ENCODE measurements at regions not wholly inside any gene's neighbourhood (a gene's known extent, or its start where the extent isn't known, plus 50 kb on each side); places are given as distances from the start of the nearest gene placed in this dataset.

DNA sequence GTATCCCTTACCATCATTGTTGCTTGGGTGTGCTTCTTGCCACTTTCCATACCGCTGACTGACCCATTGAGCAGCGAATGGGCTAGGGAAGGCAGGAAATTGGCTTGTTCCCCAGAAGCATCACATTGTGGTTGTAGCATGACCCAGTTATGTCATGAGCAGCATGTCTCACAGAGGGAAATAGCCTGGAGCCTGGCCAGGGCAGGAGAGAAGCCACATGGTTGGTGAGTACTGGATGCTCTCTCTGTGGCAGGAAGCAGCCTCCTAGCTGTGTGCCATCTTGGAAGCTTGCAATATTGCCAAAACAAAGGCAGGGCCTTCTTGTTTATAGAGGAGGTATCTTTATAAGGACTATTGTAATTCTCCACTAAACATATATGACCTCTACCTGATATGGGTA is 482.6 kb downstream of the PIK3C3 start:
- no peak for FAIRE-seq
- DNase-seq (ENCODE audit: extremely low spot score, insufficient read length, low read depth): no peak

DNA sequence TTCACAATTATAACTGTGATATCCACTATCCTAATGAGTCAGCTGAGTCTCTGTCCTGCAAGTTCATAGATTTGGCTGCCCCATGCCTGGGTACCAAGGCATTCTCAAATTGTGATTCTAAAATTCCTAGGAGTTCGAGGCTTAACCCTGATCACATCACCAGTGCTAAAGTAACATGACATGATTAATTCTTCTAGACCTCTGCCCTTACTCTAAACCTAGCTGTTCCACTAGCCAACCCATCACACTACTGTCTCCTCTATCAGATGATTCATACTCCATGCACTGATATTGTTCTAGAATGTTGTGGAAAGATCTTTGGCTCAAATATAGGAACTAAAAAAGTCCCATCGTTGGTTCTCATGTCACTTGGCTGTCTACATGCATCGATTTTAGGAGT is 487.6 kb downstream of the PIK3C3 start:
- FAIRE-seq: no peak

DNA sequence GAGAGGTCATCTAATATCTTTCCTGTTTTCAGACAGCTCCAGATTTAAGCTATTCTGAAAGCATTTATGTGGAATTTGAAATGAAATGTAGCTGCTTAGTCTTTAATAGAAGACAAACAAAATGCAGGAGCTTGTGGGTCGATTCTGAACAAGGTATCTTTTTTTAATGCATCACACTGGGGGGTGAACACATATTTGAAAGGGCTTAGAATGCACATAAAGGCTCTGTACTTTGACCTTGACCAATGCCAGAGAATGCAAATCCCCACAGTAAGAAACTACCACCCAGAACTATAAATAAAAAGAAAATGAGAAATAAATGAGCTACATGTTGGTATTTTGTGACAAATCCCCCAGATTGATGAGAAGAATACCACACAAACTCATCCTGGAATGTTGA is 489.3 kb downstream of the PIK3C3 start:
- no peak for FAIRE-seq
- no peak for DNase-seq (ENCODE audit: extremely low spot score, insufficient read length, low read depth)

More for the DNA sequence above, 487.6 kb downstream of the PIK3C3 start:
- DNase-seq (ENCODE audit: extremely low spot score, insufficient read length, low read depth): no peak

DNA sequence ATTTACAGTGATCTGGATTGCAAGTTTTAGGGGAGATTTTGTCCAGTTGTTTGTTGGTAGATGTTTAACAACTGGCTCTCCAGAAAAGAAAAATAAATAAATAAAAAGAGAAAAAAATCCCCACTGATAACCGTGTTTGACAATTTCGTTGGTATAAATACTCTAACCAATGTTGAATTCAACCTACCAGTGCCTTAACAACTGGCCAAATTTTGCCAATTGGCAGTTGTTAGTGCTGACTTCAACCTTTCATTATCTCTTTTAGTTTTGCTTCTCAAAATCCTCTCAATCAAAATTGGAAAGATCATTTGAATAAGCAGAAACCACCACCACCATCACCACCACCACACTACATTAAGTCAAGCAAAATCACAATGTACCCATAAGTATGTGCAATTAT is 490.3 kb downstream of the PIK3C3 start:
- no peak for DNase-seq (ENCODE audit: extremely low spot score, insufficient read length, low read depth)
- FAIRE-seq: no peak

DNA sequence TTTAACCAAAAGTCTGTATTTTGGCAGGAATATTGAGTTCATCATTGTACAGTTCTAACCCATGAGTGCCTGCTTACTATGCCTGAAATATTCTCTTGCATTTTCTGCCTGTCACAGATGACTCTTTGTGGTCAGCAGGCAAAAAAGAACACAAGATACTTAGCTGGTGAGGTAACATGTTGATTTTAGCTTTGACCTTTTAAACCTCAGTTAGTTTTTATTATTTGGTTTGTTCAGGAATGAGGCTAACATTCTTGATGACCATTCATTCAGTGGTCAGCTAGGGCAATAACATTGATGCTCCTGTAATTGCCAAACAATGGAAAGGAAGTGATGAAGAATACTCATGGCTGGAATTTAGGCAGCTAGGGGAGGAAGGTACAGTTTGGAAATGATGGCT is 491.2 kb downstream of the PIK3C3 start:
- FAIRE-seq (no peak), DNase-seq (ENCODE audit: extremely low spot score, insufficient read length, low read depth) (no peak)

DNA sequence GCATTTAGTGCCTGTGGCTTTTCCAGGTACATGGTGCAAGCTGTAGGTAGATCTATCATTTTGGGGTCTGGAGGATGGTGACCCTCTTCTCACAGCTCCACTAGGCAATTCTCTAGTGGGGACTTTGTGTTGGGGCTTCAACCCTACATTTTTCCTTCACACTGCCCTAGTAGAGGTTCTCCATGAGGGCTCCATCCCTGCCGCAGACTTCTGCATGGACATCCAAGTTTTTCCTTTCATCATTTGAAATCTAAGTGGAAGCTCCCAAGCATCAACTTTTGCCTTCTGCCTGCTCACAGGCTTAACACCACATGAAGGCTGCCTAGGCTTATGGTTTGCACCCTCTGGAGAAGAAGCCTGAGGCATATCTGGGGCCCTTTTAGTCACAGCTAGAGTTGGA is 492.7 kb downstream of the PIK3C3 start:
- DNase-seq (ENCODE audit: extremely low spot score, insufficient read length, low read depth) (no peak), FAIRE-seq (no peak)

DNA sequence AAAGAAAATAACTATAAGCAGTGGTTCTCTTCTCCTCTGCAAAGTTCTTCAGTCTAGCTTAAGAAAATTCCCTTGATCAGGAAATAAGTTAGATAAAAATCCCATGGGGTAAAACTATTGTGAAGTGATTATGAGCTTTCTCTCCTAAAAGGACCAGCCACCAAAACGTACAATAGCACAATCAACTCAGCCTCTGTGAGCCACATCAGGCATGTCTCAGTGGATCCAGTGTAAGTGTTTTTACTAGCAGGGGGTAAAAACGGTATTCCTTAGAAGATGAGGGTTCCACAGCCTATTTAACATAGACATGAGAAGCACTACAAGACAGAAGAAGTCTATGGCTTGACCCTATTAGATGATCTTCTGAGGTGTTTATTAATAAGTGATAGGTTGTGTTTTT is 503.2 kb downstream of the PIK3C3 start:
- DNase-seq (ENCODE audit: extremely low spot score, insufficient read length, low read depth): no peak
- no peak for FAIRE-seq

DNA sequence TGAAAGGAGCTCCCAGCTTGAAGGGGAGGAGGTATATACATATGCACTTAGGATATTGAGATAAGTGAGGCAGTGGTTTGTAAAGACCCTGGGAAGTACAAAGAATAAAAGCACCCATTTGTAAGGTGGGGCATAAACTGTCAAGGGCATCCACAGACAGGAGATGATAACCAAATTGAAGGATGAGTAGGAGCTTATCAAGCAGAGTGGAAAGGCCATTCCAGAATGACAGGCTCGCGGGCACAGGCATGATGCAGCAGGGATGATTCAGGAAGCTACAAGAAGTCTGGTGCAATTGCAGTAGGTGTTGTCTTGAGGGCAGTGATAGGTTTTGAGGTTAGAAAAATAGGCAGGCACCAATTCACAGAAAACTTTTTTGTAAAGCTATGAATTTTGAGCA is 504.8 kb downstream of the PIK3C3 start:
- no peak for DNase-seq (ENCODE audit: extremely low spot score, insufficient read length, low read depth)

DNA sequence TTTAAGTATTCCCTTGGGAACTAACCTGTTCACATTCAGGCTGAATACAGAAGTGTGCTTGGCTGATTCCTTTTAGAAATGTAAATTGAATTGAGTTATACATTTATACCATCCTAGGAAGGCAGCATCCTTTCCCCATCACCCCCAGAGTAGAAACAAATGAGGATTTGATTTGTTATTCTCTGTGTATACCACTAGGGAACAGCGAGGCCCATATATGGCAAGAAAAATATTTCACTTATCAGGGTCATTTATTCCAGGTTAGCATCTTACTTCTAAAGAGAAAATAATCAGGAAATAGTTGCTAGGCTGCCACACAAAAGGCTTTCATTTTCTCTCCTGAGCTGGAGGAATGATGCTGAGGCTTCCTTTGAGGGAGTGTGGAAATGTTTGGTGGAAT is 516.9 kb downstream of the PIK3C3 start:
- no peak for DNase-seq (ENCODE audit: extremely low spot score, insufficient read length, low read depth)
- no peak for FAIRE-seq

More for the DNA sequence above, 504.8 kb downstream of the PIK3C3 start:
- FAIRE-seq: no peak

DNA sequence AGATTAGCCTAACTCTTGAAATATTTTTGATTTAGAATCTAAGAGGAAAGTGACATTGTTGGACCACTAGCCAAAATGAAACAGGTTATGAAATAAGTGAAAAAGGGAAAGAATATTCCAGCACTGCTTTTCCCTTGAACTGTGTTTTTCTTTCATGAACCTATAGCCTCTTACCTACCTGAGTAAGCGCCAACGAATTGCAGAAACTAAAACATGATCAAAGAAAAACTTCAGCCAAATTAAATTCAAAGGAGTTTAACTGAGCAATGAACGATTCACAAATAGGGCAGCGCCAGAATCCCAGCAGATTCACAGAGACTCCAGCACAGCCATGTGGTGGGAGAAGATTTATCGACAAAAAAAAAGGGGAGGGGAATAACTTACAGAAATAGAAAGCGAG is 518.6 kb downstream of the PIK3C3 start:
- DNase-seq (ENCODE audit: extremely low spot score, insufficient read length, low read depth) (no peak), FAIRE-seq (no peak)

DNA sequence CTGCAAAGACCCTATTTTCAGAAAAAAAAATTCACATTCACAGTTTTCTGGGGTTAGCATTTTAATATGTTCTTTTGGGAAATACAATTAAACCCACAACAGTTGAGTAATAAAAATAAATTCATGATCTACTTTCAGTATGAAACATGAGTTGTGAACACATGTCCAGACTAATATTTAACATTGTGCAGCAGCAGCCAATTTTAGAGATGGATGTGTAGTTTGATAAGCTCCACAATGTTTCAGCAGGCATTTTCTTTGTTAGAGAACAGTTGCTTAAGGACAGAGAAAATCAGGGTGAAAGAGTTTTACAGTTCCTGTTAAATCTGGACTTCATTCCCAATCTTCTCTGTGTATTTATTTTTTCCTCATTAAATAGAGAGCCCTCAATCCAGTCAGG is 519.5 kb downstream of the PIK3C3 start:
- DNase-seq (ENCODE audit: extremely low spot score, insufficient read length, low read depth): no peak
- FAIRE-seq: no peak

DNA sequence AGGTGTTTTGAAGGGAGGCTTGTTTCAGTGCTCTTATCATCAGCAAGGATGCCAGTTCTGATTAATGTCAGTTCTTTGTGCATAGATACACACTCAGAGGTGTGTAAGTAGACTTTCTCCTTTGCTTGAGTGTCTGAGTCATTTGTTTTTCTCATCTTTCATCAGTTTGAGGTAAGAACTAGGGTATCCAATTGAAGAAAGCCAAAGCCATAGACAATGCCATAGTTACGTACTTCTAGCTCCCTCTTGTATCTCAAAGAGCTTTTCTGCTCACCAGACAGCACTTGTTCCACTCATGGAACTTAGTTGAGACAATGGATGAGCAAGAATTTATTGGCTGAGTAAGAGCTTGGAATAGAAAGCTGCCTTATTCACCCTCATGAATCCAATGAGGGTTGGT is 520.1 kb downstream of the PIK3C3 start:
- DNase-seq (ENCODE audit: extremely low spot score, insufficient read length, low read depth) (no peak), FAIRE-seq (no peak)

DNA sequence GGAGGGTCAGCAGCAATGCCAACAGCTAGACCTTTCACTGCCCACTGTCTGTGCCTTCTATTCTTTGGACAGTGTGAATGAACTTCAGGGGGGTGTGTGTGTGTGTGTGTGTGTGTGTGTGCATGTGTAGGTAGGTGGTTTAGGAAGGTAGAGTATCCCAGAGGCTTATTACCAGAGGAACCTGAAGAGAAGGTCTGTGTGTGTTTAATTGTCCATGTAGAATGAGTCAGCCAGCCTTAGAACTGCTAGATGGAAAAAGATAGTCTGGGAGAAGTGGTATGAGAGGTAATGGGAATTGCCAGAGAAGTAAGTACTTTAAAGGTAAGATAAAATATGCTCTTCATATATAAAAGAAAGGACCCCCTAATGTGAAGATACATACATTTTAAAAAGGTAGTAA is 522.2 kb downstream of the PIK3C3 start:
- no peak for FAIRE-seq

DNA sequence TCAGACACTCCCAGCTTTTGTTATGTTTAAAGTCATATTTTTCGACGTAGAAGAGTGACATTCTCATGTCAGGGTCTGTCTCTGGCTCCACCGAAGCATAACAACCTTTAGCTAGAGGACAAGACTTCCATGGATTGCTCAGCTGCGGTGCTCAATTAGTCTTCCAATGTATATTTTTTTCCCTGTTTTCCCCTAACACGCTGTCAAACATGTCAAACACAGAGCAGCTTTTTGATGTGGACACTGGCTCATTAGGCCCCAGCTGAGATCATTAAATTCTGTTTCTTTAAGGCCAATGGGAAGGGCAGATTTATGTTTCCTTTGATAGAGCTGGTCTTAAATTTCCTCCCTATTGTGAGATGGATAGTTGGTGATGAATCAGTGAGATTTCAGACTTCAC is 525.4 kb downstream of the PIK3C3 start:
- FAIRE-seq: no peak
- DNase-seq (ENCODE audit: extremely low spot score, insufficient read length, low read depth): no peak

More for the DNA sequence above, 522.2 kb downstream of the PIK3C3 start:
- no peak for DNase-seq (ENCODE audit: extremely low spot score, insufficient read length, low read depth)

DNA sequence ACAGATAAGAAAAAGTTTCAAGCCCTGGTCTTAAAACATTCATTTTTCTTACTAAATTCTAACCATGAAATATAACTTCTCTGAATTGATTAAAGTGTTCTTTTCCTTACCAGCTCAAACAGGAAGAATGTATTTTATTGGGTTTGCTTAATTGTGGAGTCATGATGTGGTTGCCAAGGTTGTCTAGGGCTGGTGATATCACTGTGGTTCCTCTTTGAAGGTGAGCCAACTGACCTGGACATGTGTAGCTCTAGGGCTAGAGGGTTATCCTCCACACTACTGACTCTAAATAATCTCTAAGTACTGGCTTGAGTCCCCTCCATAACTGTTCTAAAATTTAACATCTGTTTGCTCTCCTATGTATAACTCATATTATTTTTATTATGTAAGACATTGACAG is 529.6 kb downstream of the PIK3C3 start:
- FAIRE-seq: no peak
- no peak for DNase-seq (ENCODE audit: extremely low spot score, insufficient read length, low read depth)

DNA sequence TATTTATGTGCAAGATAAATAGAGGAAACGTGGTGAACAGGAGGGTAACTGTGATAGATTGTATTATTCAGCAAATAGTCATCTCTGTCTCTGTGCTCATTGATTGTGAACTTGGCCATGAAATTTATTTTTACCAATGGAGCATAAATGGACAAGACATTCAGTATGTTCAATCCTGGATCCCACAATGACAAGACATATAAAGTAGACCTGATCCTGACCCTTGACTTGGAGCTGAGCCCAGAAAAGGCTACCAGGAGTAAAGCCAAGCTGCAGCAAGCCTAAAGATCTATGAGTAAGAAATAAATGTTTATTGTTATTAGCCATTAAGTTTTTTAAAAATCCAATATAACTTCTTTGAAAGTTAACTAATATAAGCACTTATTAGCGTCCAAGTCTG is 531.2 kb downstream of the PIK3C3 start:
- DNase-seq (ENCODE audit: extremely low spot score, insufficient read length, low read depth) (no peak), FAIRE-seq (no peak)

DNA sequence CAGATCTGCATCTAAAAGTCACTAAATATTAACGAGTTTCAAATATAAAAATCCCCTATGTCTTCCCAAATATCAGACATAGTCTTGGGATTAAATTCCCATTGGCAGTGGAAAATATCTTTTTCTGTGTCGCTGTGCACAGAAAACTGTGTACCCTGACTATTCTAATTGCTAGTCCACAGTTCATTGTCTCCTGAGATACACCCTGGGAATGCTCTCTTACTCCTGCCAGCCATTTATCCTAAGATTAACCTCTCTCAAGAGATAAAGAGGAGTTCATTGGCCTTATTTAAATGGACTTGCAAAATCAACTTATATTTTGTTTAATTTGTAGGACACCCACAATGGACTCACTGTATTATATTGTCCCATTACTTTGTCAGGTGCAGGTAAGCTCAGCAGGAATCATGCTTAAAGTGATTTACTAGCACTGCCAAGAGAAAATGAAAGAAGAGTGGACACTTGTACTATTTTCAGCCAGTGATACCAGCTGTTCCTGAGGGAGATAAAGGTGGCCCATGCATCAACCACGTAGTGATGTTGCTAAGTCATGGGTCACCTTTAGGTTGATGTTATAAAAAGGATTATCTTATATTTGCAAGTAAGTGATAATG is 553.8 kb downstream of the PIK3C3 start:
- DNase-seq (ENCODE audit: extremely low spot score, insufficient read length, low read depth): no peak
- FAIRE-seq: no peak

DNA sequence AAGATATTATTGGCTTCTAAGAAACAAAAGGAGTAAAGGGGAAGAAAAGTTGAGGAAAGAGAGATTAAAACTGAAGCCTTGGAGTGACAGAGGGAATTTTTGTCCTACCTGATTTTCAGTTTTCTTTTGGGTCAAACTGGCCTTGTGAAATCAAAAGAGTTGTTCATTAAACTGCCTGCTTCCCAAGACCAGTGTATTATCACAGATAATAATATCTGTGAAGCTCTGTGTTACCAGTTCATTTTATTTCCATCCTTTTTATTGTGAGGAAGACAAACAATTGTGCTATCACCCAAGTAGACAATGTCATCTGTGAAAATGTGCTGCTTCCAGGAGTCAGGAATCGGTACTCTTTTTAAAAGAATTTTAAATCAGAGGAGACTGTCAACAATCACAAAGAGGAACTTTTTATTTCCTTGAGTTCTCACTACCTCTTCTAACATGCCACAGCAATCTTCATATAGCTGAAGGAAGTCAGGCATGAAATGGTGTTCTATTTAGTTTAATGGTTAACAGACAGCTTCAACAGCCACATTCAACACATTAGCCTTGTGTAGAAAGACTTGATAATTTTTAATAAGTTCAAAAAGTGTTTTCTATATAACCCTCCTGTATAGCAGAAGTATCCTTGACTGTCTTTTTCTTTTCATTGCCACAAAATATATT is 554.8 kb downstream of the PIK3C3 start:
- FAIRE-seq (peak; percentile 70), DNase-seq (ENCODE audit: extremely low spot score, insufficient read length, low read depth) (no peak)

DNA sequence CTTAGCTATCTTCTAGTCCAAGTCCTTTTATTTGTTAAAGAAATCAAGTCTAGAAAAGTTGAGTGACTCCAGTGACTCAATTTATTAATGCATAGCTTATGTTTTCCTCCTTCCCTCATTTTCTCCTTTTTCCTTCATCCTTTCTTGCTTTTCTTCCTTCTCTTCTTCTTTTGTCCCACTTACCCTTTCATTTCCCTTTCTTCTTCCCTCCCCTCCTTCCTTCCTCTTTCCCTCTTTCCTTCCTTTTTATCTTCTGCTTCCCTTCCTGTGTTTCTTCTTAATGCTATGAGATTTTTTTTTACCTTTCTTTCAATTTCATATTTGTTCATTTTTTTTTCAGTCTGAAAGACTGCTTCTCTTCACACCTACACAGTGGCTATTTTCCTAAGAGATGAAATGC is 555.5 kb downstream of the PIK3C3 start:
- no peak for FAIRE-seq
- DNase-seq (ENCODE audit: extremely low spot score, insufficient read length, low read depth): no peak

DNA sequence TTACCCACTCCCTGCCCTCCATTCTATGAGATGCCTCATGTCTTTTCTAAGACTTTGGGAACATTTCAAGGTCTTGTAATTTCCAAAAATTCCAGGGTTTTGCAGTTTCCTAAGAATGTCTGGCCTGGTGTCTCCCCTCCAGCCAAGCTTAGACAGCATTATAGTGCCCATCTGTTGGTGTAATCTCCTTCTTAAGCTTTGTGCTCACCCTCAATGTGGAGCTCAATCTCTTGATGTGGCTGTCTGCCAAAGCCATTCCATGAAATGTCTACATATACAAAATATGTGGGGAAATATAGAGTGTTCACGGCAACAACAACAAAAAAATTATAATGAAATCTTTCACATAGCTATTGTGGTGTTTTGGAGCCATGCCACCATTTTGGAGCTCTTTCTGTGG is 558.4 kb downstream of the PIK3C3 start:
- no peak for DNase-seq (ENCODE audit: extremely low spot score, insufficient read length, low read depth)
- FAIRE-seq: no peak

DNA sequence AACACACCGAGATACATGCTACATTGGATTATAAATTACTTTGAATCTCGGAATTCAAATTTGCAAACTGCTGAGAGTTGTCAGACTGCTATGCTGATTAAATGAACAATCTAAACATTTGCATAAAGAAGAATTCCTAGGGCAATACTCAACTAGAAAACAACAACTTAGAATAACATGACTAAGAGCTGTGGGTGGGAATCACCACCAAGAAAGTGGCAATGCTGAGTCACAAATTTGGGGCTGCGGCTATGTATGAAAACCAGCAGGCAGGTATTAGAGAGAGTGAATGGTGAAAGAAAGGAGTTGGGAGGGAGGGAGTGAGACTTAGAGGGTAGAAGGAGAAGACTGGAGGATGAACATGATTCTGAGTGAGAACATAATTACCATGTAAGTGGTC is 559.5 kb downstream of the PIK3C3 start:
- FAIRE-seq: no peak
- no peak for DNase-seq (ENCODE audit: extremely low spot score, insufficient read length, low read depth)

DNA sequence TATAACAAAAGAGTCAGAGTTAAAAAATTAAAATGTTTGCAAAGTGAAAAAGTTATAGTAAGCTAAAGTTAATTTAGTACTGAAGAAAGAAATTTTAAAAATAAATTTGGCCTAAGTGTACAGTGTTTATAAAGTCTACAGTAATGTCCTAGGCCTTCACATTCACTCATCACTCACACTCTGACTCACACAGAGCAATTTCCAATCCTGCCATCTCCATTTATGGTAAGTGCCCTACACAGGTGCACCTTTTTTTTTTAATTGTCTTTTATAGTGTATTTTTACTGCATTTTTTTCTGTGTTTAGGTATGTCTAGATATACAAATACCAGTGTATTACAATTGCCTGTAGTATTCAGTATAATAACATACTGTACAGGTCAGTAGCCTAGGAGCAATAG is 562.9 kb downstream of the PIK3C3 start:
- no peak for DNase-seq (ENCODE audit: extremely low spot score, insufficient read length, low read depth)
- no peak for FAIRE-seq

All from GM18507 (cell line).